ENCODE measurements at regions not wholly inside any gene's neighbourhood (a gene's known extent, or its start where the extent isn't known, plus 50 kb on each side); places are given as distances from the start of the nearest gene placed in this dataset.
"Not testable (repeated sequence)": the region's sequence is repeated elsewhere in the genome, so short reads cannot be mapped to it uniquely, and the experiment has no call there.

DNA sequence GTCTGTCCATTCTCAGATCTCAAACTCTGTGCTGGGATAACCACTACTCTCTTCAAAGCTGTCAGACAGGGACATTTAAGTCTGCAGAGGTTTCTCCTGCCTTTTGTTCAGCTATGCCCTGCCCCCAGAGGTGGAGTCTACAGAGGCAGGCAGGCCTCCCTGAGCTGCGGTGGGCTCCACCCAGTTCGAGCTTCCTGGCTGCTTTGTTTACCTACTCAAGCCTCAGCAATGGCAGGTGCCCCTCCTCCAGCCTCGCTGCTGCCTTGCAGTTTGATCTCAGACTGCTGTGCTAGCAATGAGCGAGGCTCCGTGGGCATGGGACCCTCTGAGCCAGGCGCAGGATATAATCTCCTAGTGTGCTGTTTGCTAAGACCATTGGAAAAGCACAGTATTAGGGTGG, 53.1 kb upstream of the HUNK start:
- DNase-seq: not testable (repeated sequence)

DNA sequence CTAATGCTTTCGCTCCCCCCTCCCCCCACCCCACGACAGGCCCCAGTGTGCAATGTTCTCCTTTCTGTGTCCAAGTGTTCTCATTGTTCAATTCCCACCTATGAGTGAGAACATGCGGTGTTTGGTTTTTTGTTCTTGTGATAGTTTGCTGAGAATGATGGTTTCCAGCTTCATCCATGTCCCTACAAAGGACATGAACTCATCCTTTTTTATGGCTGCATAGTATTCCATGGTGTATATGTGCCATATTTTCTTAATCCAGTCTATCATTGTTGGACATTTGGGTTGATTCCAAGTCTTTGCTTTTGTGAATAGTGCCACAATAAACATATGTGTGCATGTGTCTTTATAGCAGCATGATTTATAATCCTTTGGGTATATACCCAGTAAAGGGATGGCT, 58.5 kb upstream of the HUNK start:
- not testable (repeated sequence) for DNase-seq

- DNase-seq: no peak
Observed at GRCh38 chr21:31813862-31814261, 59.0 kb upstream of the HUNK start.

GRCh38 chr21:31804008-31804394, 68.8 kb upstream of the HUNK start:
- DNase-seq: no peak

- DNase-seq: no peak
Observed at GRCh38 chr21:31803039-31804007, 69.5 kb upstream of the HUNK start.

- no peak for DNase-seq
Observed at GRCh38 chr21:31802331-31802730, 70.4 kb upstream of the SCAF4 start.

- DNase-seq: no peak
Observed at GRCh38 chr21:31801551-31802219, 69.8 kb upstream of the SCAF4 start.

DNA sequence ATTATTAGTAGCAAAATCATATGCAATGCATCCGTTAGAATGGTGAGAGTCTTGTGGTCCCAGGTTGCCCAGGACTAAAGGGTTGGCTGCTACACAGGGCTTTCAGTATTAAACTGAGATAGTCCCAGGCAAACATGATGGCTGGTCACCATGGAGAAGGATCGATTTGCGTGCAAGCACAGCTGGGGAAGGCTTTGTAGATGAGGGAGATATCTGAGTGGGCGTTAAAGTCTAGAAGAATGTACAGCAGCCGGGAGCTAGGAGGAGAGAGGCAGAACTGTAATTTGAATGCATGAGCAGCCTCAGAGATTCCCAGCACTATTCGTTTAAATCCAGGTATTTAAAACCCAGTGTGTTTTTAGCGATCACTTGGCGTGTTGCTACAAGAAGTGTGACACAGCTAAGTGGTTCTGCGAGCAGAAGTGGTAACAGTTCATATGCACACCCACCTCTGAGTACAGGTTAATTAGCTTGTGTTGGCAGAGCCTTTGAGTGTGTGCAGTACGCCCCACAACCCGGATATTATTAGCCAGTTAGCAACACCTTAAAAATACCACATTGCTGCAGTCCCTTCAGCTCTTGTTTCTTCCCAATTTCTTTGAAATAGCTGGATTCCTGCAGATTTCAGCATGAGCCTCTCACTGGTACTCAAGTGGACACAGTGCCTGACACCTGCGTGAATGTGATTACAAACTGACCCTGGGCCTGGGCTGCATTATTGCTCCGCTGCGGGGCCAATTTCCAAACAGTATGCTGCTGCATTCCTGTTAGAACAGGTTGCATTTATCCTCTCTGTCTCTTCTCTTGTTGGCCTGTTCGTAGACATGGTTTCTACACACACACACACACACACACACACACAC, 67.2 kb upstream of the SCAF4 start:
- no peak for DNase-seq

DNA sequence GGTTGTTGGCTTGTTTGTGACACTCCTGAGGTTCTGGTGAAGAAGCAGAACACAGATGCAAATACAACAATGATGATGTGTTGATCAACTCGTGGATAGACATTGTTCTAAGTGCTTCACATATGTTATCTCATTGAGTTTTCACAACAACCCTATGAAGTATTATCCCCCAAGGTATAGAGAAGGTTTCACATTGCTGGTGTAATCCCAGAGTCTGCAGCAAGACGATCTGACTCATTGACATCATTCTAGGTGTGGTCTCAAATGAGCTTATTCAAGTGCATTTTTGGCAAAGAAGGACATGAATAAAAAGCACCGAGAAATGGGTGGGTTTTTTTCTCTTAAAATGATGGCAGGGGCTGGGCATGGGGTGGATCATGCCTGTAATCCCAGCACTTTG, 64.1 kb upstream of the SCAF4 start:
- DNase-seq: no peak

GRCh38 chr21:31790420-31790819, 58.5 kb upstream of the SCAF4 start:
- DNase-seq: not testable (repeated sequence)

GRCh38 chr21:31788581-31788980, 56.7 kb upstream of the SCAF4 start:
- no peak for DNase-seq

DNA sequence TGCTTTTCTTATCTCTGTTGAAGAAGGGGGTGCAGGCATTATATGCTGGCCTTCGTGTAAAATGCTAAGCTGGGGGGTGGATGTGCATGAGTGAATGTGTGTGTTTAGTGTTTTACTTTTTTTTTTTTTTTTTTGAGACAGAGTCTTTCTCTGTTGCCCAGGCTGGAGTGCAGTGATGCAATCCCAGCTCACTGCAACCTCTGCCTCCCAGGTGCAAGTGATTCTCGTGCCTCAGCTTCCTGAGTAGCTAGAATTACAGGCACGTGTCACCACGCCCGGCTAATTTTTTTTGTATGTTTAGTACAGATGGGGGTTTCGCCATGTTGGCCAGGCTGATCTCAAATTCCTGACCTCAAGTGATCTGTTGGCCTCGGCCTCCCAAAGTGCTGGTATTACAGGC, 55.8 kb upstream of the SCAF4 start:
- DNase-seq: not testable (repeated sequence)

GRCh38 chr21:31786164-31786920, 54.4 kb upstream of the SCAF4 start:
- DNase-seq: no peak

GRCh38 chr21:31785237-31786163, 53.6 kb upstream of the SCAF4 start:
- peak; percentile 45 for DNase-seq

- DNase-seq: peak; percentile 1
Observed at GRCh38 chr21:31781737-31782136, 49.8 kb upstream of the SCAF4 start.

Measured in kidney glomerular epithelial cell (primary cell).